ENCODE measurements at regions not wholly inside any gene's neighbourhood (a gene's known extent, or its start where the extent isn't known, plus 50 kb on each side); places are given as distances from the start of the nearest gene placed in this dataset.
A peak's percentile ranks its signal among the peaks of the same experiment; 100 is the strongest.

DNA sequence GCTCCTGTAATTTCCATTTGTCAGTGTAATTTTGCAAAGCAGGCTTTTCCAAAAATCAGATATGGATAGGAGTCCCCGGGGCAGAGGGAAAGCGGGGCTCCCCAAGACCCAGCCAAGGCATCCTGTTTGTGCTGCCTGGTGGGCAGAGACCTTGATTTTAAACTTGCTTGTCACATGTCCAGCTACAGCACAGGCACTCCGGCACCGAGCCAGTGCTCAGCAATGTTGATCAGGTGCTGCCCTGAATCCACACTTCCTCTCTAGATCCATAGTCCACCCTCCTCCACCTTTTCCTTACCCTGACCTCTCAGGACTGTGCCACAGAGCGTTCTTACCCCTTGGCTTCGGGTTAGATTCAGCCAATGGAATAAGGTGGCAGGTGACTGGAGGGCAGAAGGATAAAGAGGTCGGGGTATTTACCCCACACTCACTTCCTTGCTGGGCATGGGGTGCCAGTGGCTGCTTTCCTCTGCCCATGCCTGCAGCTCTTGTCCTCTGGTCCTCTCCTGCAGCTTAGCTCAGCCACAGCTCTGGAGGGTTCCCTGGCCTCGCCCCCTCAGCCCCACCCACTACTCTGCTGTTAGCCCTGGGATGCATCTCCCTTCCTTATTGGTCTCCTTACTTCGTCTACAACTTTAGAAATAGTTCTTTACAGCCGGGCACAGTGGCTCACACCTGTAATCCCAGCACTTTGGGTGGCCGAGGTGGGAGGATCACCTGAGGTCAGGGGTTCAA is 80.1 kb downstream of the IRF2BPL start:
- no peak for DNase-seq

DNA sequence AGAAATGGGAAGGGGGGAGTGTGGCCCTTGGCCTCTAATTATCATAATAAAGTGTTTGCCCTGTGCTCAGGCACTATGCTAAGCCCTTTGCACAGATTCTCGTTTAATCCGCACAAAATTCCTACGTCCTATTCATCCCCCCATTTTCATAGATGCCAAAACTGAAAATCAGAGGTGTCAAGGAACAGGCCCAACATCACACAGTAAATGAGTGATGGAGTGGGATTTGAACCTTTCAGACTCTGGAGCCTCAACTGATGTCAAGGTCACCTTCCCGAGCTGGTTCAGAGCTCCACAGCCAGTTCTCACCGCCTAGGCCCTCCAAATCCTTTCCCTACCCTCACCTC is 80.7 kb downstream of the IRF2BPL start:
- no peak for DNase-seq

DNA sequence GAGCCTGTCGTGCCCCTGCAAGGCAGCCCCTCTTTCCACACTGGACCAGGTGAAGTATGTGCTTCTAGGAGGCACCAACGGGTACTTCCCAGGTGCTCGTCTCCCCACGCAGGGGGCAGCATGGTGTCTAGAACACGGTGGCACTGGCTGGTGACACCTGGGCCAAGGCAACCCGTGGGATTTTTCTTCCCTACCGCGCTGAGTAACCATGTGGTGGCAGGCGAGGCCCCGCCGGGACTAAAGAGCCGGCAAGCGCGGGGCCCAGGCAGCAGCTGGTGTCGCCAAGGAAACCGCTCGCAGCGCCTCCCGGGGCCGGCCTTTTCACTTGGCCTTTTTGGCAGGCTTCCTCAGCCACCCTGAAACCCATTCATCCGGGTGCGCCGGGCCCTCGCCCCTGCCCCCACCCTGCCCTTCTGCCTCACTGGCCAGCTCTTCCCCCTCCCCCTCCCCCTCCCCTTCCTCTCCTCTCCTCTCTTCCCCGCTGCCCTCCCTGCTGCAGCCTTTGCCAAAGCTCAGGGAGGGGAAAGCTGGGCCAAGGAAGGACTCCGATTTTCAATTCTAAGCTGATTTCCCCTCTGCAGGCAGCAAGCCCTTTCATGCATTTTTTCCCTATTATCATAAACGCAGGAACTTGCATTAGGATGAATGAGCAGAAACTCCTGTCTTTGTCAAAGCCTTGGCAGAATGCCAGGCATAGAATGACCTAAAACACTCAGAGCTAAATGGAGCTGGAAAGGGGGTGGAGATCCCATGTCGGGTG is 81.2 kb downstream of the IRF2BPL start:
- peak; percentile 98 for DNase-seq

DNA sequence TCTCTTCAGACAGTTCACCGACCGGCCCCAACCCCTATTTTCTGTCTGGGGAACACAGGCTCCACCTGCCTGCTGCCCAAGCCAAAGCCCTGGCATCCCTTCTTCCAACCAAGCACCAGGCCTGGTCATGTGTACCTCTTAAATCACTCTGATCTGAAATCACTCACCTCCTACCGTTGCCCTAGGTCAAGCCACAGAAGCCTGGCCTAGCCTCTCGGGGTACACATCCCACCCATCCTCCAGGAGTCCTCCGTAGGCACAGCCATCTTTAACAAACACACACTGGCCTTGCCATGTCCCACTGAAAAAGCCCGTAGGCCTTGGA is 81.8 kb downstream of the IRF2BPL start:
- no peak for DNase-seq

DNA sequence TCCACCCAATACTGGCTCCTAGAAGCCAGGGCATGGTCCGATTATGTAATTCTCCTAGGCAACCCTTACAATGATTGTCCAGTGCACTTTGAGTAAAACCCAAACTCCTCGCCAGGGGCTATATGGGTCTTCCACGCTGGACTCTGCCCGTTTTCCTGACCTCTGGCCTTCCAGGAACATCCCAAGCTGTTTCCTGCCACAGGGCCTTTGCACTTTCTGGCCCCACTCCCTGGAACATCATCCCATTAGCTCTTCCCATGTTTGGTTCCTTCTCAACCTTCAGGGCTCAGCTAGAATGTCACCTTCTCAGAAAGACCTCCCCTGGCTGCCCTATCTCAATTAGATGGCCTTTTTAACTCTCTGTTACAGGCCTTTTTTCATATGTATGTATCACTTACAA is 85.4 kb downstream of the IRF2BPL start:
- no peak for DNase-seq

DNA sequence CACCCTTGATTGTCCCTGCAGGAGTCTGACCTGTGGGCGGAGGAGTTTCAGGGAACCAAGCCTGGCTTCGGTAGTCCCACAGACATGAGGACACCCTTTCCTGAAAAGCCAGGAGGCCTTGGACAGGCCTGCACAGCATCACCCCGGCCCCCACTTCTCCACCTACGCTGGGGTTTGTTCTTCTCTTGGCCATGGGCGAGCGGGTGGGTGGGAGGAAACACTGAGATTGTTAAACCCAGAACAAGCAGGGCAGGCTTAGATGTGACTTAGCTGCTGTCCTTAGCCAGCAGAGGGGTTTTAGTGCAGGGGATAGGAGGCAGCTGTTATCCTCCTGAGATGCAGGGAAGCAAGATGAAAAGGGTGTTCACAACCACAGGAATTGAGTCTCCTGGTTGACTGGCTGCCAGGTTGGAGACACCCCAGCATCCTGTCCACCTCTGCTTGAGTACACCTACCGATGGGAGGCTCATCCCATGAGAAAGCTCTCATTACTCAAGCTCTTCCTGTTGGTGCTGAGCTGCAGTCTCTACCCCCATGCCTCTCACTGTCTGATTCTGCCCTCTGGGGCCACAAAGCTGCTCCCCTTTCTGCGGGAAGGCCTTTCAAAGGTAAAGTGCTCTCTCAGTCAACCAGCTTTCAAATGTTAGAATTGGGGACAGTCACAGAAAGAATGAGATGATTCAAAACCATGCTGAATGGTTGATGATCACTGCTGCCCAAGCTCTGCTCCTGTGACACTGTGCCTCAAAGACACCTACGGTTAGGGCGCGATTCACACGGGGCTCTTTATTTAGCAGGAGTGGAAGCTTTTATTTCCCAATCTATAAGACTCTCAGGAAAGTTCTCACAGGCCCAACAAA is 86.3 kb downstream of the IRF2BPL start:
- no peak for DNase-seq

DNA sequence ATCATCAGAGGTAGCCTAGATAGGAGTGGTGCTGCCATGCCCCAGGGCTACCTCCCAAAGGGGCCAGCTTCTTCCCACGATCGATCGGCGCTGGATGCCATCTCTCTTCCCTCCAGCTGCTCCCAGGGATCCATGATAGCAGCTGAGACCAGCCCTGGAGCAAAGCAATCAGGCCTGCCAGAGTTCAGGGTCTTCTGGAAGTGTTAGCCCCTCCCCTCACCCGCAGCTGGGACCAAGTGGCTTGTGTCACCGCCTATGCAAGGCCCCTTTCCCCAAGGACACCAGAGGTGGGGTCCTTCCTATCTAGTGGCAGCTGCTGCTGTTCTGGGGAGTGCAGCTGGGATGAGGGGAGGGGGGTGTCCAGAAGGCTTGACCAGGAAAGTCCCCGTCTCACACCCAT is 87.0 kb downstream of the IRF2BPL start:
- no peak for DNase-seq

DNA sequence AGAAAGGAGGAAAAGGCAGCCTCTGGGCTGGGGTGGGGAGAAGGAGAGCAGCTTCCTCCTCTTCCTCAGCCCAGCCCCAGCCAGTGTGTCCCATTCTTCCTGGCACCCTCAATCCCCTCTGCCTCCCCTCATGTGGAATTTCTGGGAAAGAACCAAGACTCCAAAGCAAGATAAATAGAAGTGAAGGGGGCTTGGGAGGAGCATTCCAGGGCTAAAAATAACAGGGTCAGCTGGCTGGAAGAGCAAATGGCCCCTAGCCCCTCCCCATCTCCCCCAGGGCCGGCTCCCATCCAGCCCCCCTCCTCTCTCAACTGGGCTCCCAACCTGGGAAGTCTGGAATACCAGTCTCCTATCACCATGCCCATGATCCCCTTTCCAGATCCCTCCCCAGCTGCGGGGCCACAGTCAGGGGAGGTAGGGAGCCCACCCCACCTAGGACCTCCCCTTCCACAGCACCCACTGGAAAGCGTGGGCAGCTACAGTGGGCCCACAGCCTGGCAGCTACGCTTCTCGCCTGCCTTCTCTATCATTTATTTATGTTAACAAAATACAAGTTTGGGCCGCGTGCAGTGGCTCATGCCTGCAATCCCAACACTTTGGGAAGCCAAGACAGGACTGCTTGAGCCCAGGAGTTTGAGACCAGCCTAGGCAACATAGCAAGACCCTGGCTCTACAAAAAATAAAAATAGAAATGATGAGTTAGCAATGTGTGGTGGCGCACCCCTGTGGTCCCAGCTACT is 88.3 kb downstream of the IRF2BPL start:
- no peak for DNase-seq

DNA sequence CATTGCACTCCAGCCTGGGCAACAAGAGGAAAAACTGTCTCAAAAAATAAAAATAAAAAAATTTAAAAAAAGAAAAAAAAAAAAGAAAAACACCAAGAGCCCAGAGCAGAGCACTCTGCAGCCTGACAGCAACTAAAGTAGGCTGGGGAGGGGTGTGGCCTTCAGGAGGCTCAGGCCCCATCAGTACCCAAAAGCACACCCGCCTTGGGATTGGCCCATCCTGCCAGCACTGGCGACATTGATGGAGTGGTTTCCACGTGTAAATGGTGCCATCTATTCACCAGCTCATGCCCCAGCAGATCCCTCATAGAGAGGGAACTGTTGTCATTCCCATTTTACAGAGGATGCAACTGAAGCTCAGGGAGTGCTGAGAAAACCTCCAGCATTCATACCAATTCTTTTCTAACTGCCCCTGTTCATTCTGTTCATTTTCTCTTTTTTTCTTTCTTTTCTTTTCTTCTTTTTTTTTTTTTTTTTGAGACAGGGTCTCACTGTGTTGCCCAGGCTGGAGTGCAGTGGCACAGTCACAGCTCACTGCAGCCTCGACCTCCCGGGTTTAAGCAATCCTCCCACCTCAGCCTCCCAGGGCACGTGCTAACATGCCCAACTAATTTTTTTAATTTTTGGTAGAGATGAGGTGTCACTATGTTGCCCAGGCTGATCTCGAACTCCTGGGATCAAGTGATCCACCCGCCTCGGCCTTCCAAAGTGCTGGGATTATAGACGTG is 89.3 kb downstream of the IRF2BPL start:
- no peak for DNase-seq

DNA sequence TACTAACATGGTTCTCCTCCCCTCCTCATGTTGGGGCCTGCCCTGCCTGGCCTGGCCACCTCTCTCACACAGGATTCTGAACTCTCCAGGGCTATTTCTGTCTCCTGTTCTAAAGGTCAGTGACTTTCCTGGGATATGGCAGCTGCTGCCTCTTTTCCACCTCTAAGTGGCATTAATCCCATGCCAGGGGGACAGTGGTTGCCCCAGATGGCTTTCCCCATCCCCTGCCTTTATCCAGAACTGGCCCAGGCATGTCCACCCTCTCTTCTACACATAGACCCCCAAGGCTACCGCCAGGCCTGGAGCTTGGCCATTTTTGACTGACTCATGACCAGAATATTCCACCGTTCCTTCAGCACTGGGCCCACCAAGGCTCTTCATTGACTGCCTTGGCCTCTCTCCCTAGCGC is 90.4 kb downstream of the IRF2BPL start:
- no peak for DNase-seq

DNA sequence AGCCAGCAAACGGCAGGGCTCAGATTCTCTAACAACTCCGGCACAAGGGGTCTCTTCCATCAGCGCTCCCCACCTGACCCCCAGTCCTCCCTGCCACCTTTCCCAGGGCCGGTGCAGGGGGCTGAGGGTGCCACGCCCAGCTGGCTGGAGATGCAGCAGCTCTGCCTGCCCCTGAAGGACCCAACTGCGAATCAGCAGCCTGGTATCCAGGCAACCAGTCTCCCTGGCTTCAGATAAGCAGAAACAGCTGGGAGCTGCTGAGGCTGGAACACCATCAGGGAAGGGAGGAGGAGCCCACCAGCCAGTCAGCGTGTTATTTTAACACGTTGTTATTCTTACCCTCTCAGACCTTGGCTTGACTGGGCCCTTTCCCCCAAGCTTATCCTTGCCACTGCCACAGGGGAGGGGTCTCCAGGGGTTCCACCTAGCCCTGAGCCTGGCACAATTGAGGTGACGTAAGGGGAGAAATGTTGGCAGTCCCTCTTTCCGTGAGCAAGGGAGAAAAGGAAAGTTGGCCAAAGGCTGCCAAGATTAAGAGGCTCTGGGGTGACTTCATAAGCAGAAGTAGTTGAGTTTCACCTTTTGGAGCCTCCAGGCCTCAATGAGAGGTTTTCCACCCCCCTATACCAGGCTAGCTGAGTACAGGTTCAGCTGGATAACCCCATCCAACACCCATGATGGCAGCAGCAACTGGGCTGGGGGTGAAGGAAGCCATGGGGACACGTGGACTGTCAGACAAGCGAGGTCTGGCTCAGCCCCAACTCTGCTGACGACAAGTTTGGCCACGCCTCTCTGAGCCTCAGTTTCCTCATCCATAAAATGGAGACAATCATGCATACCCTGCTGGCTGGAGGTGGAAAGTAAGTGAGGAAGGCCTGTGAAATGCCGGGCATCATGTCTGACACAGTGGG is 91.1 kb downstream of the IRF2BPL start:
- DNase-seq: peak; percentile 78

DNA sequence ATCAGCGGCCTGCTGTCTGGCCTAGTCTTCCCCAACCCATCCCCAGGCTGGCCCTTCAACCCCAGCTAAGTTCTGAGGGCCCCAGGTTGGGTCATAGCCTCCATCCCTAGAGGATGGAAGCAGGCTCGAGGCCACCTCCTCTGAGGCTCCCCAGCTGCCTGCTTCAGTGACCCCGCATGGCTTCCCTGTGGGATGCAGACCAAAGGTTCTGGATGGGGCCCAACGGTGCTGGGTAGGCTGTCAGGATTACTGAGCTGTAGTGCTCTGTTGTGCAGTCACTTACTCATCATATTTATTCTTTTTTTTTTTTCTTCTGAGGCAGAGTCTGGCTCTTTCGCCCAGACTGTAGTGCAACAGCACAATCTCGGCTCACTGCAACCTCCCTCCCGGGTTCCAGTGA is 92.0 kb downstream of the IRF2BPL start:
- no peak for DNase-seq

DNA sequence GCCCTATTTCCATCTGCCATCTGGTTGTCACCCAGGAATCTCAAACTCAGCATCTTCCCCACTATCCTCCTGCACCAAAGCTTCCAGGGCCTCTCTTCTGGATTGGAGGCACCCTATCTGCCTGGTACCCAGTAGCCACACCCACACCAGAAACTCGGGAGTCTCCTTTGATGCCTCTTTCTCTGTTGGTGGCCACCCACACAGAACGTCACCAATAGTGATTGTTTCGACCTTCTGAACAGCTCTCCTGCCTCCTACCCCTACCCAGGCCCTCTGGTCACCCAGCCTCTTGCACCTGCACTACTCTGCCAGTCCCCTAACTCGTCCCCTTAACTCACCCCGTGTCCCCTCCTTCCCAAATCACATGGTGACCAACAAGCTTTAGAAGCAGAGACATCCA is 95.0 kb downstream of the IRF2BPL start:
- DNase-seq: no peak

DNA sequence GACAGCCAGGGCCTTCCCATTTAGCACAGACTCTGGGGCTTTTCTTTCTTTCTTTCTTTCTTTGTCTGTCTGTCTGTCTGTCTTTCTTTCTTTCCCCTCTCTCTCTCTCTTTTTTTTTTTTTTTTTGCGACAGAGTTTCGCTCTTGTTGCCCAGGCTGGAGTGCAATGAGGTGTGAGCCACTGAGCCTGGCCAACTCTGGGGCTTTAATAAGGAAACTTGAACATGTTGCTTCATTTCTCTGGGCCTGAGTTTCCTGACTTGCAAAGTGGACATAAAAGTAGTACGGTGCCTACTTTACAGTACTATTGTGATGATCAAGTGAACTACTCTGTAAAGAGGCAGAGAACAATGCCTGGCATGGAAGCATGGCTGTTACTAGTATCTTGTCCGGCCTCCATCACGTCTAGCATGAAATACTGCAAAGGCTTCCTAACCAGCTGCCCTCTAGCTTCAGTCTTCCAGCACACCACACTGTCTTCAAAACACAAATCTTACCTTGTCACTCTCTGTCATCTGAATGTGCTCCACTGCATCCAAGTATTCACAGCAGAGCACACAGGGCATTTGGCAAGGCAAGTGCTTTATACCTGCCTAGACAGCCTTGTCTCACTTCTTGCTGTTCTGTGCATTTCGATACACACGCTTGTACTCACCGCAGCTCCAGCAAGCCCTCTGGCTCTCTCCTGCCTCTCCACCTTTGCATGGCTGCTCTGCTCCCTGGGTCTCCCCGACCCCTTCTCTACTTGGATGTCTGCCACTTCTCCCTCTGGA is 96.7 kb downstream of the IRF2BPL start:
- no peak for DNase-seq

DNA sequence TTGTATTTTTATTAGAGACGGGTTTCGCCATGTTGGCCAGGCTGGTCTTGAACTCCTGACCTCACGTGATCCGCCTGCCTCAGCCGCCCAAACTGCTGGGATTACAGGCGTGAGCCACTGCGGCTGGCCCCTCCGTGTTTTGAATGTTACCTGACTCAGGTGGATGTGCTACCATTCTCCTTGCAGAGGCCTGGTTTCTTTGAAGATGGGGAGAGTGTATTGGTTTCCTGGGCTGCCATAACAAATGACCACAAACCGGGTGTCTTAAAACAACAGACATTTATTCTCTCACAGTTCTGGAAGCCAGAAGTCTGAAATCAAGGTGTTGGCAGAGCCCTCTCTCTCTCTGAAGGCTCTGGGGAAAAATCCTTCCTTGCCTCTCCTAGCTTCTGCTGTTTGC is 98.0 kb downstream of the IRF2BPL start:
- DNase-seq: no peak

DNA sequence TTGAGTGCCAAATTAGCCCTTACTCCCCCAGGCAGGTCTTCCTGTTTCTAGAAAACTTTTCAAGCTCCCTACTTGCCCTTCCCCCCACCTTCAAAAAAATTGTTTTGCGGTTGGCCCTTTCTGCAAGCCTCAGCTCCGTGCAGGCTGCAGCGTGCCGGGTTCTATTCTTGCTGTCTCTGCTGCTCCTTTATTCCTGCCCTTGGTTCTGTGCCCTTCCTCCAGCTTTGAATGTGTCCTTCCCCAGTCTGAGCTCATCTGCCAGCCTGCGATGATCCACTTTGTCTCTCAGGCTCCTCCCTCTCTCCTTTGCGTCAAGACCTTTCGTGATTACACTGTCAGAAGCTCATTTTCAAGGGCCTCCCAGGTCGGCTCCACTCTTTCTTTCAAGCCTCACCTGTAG is 98.6 kb downstream of the IRF2BPL start:
- no peak for DNase-seq

DNA sequence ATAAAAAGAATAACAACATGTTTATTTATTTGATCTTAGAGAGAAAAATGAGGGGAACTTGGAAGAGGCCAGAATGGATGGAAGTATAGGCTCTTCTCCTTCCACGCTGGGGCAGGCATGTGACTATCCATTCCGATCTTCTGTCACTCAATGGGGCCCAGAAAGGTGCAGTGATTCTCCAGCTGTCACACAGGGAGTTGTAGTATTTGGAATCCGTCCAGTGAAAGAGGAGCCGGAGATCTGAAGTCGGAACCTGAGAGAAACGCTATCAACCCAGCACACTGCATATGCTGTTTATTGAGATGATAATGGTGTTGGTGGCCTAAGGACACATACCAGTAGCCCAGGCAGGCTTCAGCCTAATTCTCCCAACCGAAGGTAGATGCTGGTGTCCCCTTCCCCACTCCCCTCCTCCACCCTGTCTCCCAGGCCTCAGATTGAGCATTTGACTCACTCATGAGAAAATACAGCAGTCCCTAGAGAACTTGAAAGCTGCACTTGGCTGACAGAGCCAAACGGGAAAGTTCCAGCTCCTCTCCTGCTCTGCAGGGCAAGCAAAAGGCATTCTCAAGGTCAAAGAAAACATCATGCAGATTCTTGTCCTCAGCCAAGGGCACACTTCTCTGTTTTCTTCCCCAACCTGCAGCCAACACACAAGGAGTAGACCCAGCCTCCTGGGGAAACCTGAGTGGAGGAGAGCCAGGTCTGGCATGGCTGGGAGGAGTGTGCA is 100.4 kb downstream of the IRF2BPL start:
- no peak for DNase-seq

DNA sequence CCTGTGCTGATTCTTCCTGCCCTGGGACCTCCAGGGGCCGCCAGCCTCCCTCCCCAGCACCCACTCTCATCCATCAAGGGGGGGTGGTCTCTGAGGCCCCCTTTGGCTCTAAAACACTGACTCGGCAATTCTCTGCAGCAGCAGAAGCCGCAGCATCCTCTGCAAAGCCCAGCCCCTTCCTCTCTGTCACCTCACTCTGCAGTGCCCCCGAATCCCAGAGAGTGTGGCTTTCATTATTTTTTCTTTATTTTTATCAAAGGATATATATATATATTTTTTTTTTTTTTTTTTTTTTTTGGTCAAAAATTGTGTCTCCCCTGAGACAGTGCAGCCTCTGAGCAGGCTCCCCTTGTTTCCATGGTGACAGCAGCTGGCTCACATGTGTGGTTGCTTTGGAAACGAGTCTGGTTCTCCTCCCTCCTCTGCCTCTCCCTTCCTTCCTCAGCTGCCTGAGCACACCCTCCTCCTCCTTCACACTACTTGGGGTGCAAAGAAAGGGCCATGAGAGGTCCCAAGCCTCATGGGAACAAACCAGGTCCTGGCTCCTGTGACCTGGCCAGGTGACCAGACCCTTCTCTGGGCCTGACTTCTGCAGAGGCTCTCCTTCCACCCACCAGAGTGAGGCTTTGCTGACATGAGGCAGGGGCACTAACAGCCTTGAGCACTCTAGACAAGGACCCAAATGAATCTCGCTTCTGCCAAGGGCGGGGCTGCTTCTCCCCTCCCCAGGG is 100.5 kb downstream of the LRRC74A start:
- DNase-seq: no peak

DNA sequence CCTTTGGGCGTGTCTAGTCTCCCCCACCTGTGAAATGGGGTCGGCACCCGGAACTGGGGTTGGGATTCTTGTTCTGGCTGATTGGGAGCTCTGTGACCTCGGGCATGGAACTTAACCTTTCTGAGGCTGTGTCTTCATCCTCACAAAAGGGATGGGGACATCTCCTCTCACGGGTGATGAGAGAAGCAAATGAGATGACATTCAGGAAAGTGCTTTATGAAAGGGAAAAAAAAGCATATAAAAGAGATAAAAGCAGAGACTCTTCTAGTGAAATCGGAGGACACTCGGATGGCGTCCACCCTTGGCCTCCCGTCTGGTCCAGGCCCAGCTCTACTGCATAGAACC is 98.9 kb downstream of the LRRC74A start:
- DNase-seq: no peak

Data from DMS153 (cell line).